SJSA1 (cell line): ENCODE measurements at regions not wholly inside any gene's neighbourhood (a gene's known extent, or its start where the extent isn't known, plus 50 kb on each side); places are given as distances from the start of the nearest gene placed in this dataset.

Experiments
- DNase-seq, 2 experiments: peaks; one replicate each; pipeline ENCODE4 v3.0.0-alpha.2; 2015 to 2020; ENCODE audit warnings: low spot score in 2 of 2, low read depth in 1 of 2
- H3K27ac ChIP-seq: fragments of 250-450 bp; sonication (Bioruptor Pico); 2 replicates; pipeline ENCODE4 v1.5.1; 2020; ENCODE audit warnings: mild to moderate bottlenecking, moderate library complexity
- H3K27me3 ChIP-seq: fragments of 250-450 bp; sonication (Bioruptor Pico); replicated peaks from 2 replicates; pipeline ENCODE4 v1.5.1; 2020; ENCODE audit warnings: mild to moderate bottlenecking, moderate library complexity
- H3K36me3 ChIP-seq: fragments of 250-450 bp; sonication (Bioruptor Pico); 2 replicates; pipeline ENCODE4 v1.5.1; 2020; ENCODE audit warnings: mild to moderate bottlenecking
- H3K4me1 ChIP-seq: fragments of 250-450 bp; sonication (Bioruptor Pico); replicated peaks from 2 replicates; pipeline ENCODE4 v1.6.1; 2021; ENCODE audit warnings: mild to moderate bottlenecking
- H3K4me3 ChIP-seq: fragments of 250-450 bp; sonication (Bioruptor Pico); 2 replicates; pipeline ENCODE4 v1.5.1; 2020; ENCODE audit warnings: mild to moderate bottlenecking
- H3K9me3 ChIP-seq: fragments of 250-450 bp; sonication (Bioruptor Pico); replicated peaks from 2 replicates; pipeline ENCODE4 v1.5.1; 2020; ENCODE audit warnings: mild to moderate bottlenecking

DNA sequence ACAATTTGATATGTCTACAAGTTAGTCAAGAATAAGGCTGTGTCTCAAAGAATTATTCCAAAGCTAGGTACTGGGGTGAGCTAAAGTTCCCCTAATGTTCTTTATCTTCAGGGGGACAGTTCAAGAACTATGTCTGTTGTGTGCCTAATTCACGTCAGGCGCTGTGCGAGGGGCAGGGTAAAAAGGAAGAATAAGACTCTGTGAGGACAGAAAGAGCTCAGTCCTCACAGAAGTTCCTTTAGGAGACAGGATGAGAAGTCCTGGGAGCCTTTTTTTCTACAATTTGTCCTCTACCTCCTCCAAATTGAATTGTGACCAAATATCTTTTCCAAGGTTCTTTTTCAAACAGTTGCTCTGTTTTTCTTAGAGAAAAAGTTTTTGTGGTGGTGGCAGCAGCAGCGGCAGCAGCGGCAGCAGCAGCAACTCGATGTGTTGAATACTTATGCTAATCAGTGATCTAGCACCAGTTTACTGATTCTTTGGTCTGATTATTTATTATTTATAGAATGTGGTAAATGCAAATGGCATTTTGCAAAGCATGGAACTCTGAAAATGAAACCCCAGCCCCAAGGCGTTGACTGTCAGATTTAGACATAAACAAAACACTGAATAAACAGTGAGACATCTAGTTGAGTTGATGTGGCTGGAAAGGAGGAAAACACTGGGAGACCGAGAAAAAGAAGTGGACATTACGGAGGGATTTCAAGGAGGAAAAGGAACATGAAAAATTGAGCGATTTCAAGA, 88.6 kb downstream of the GTPBP8 start:
- peak overlapping the region; percentile 23 for H3K4me3 ChIP-seq
- DNase-seq = peak in 1 of 2 experiments; percentile 42
- H3K27ac ChIP-seq = peak overlapping the region; percentile 35; the same call in 1 of the 2 replicates

DNA sequence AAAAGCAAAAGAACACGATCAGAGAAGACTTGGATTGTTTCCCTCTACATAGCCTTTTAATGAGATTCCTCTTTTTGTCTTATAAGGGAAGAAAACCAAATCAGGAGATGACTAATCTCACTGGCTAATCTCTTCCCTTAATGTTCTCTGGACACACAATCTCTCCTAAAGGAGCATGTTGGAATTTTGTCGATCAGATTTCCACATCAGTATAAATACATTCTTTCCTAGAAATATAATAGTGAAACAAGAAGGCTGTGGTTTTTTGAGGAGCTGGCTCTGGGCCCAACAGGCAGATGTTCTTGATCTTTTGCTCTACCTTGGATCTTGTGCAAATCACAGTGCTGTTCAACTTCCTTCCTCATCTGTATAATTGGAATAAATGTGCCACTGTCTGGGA, 94.0 kb downstream of the GTPBP8 start:
- Histone ChIP-seq H3K4me1 (peaks cover 12% of the 10 kb centered on the region), H3K4me3 (no peak overlapping the region), H3K9me3 (no peaks in the 10 kb centered on the region), H3K27me3 (no peaks in the 10 kb centered on the region), H3K36me3 (no peaks in the 10 kb centered on the region), H3K27ac (peak overlapping the region; percentile 21; the same call in 1 of the 2 replicates)
- DNase-seq = peak in 1 of 2 experiments; percentile 26

More for the DNA sequence above, 88.6 kb downstream of the GTPBP8 start:
- H3K27me3 ChIP-seq = no peaks in the 10 kb centered on the region
- H3K9me3 ChIP-seq = no peaks in the 10 kb centered on the region
- no peaks in the 10 kb centered on the region for H3K36me3 ChIP-seq
- H3K4me1 ChIP-seq = peaks cover 13% of the 10 kb centered on the region

DNA sequence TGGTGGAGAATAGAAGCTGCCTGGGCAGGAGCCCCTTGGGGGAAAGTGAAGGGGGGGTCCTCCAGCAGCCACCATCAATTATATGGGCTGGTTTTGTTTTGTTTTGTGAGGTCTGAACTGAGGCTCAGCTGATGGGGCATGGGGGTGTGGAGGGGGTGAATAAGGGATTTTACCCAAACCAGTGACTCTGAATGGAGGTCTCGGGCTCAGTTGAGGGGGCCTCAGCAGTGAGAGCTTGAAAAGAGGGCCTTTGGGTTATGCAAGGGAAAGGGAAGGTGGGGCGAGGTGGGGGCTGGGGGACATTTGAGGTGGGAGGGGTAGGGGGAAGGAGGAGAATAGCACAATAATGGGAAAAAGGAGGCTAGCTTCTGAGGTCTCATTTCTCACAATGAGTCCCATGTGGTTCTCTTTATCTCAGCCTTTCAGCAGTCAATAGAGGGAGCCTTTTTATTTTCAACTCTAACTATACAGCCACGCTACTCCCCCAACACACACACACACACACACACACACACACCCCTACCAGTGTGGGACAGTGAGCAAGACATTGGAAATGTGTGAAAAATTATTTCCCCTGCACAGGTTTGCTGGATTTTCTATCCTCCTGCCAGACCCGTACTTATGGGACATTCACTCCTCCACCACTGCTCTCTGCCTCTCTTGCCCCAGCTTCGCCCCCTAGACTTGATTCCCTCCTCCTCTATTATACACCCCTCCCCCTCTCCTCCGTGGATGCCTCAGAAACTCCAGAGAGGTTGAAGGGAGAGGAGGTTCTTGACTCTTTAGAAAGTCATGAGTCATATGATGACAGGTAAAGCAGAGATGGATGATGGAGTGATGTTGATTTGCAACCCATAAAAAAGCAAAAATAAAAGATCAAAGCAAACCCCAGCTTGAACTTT, 96.0 kb downstream of the GTPBP8 start:
- no peaks in the 10 kb centered on the region for H3K27me3 ChIP-seq
- no peaks in the 10 kb centered on the region for H3K9me3 ChIP-seq
- DNase-seq = no peak
- no peak overlapping the region for H3K4me3 ChIP-seq
- no peak overlapping the region for H3K27ac ChIP-seq
- peaks cover 9% of the 10 kb centered on the region for H3K4me1 ChIP-seq
- H3K36me3 ChIP-seq = no peaks in the 10 kb centered on the region

DNA sequence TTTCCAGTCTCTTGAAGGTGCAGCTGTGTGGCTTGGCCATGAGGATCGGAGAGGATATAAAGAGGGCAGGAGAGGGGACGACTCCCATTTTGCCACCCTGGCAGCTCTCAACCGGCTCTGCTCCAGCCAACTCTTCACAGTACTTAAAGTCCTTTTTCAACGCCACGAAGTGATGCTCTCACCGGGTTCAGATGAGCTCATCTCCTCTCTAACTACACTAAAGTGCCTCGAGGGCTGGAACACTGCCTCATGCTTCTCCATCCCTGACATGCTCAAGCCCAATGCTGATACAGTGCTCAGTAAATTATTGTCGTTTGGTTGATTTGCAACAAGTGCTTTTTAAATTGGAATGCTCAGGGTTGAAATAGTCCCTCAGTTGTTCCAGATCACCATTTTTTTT, 97.8 kb downstream of the GTPBP8 start:
- H3K4me3 ChIP-seq = no peak overlapping the region
- H3K9me3 ChIP-seq = no peaks in the 10 kb centered on the region
- no peak for DNase-seq
- no peak overlapping the region for H3K27ac ChIP-seq
- H3K4me1 ChIP-seq = peaks cover 9% of the 10 kb centered on the region
- no peaks in the 10 kb centered on the region for H3K36me3 ChIP-seq
- H3K27me3 ChIP-seq = no peaks in the 10 kb centered on the region

DNA sequence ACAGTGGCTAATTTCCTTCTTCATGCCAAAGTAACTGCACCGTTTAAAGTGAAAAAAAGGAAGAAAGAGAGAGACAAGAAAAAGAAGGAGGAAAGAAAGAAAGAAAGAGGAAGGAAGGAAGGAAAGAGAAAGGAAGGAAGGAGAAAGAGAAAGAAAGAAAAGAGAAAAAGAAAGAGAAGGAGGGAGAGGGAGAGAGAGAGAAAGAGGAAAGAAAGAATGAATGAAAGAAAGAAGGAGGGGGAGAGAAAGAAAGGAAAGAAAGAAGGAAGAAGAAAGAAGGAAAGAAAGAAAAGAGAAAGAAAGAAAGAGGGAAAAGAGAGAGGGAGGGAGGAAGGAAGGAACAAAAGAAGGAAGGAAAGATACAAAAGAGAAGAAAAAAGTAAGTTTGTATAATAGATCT, 100.6 kb downstream of the GTPBP8 start:
- H3K27me3 ChIP-seq = no peaks in the 10 kb centered on the region
- no peaks in the 10 kb centered on the region for H3K9me3 ChIP-seq
- DNase-seq = no peak
- H3K4me3 ChIP-seq = no peak overlapping the region
- peaks cover 7% of the 10 kb centered on the region for H3K4me1 ChIP-seq
- no peak overlapping the region for H3K27ac ChIP-seq
- H3K36me3 ChIP-seq = no peaks in the 10 kb centered on the region

DNA sequence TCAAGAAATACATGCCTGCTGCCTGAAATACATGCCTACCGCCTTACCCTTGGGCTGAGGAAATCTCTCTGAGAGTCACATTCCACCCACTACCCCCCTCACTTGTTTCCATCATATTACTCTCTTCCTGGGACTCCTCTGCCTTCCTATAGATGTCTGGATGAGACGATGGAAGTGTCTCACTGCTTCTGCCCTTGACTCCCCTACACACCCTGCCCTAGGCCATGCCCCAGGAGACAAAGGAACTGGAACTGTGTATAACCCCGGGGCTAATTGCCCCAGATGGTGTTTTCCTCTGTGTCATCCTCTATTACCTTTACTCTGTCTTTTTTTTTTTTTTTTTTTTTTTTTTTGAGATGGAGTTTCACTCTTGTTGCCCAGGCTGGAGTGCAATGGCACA, 102.0 kb downstream of the GTPBP8 start:
- DNase-seq = no peak
- peaks cover 20% of the 10 kb centered on the region for H3K4me1 ChIP-seq
- no peaks in the 10 kb centered on the region for H3K9me3 ChIP-seq
- no peaks in the 10 kb centered on the region for H3K27me3 ChIP-seq
- H3K27ac ChIP-seq = no peak overlapping the region
- no peaks in the 10 kb centered on the region for H3K36me3 ChIP-seq
- H3K4me3 ChIP-seq = no peak overlapping the region

DNA sequence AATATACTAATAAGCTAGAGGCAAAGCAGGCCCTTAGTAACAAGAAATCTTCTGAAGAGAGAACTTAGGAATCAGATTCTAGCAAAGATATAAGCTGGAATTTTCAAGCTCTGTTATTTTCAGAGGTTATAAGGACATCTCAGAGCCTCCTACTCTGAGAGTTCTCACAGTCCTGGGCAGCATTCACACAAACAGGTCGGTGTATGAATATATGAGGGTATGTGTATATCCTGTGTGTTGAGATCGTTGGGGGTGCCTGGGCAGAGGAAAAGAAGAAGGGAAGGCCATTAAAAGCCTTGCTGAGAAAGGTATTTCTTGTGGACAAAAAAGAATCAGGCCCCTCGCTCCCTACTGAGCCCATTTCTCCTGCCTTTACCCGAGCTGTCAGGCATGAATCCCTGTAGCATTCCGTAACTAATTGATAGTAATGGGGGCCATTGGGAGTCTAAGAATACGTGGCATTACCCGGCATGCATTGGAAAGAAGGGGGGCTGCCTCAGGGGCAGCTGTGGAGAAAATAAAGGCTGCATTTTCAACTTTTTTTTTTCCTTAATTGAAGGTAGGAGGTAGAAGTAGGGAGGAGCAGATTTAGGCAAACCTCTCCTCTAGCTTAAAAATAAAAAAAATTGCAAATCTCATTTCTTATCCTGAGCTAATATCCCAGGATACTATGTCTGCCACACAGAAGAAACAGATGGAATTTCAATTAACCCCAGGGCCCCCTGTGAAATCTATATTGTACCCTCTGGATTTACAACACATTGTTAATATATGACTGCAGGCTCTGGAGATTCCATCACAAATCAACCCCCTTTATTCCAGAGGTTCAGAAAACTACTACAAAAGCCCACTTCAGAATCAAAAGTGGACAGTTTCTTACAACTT, 103.8 kb downstream of the GTPBP8 start:
- DNase-seq = no peak
- H3K27me3 ChIP-seq = no peaks in the 10 kb centered on the region
- no peak overlapping the region for H3K4me3 ChIP-seq
- no peak overlapping the region for H3K27ac ChIP-seq
- H3K36me3 ChIP-seq = no peaks in the 10 kb centered on the region
- H3K9me3 ChIP-seq = no peaks in the 10 kb centered on the region; the same call in 1 of the 2 replicates
- peaks cover 35% of the 10 kb centered on the region for H3K4me1 ChIP-seq

DNA sequence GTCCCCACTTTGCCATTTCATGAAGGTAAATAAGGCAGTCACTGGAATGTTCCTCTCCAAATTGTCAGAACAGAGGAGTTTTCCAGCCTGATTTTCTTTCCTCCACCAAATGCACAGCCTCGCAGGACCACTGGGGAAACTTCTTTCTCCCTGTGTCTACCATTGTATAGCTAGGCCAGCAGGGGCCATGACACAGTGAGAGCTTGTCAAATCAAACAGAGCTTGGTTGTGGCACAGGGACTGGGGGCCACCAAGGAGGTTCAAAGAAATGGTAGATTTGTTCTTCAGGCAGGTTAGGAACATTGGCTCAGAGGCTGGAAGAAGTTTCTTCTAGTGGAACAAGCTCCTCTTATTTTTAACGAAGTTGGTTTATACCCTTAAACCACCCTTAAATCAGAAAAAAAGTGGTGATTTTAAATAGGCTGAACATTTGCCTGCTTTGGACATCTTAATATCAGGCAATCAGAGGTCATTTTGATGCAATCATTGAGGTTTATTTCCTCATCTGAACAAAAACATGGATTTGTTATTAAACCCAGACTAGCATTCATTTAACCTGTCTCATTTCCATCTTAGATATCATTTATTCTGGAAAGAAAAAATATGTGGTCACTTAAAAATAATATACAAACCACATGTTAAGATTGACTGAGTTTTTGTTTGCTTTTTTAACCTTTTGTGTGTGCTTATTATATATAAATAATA, 105.6 kb downstream of the GTPBP8 start:
- Histone ChIP-seq H3K27ac (no peak overlapping the region), H3K27me3 (no peaks in the 10 kb centered on the region), H3K36me3 (no peaks in the 10 kb centered on the region), H3K9me3 (no peaks in the 10 kb centered on the region; the same call in 1 of the 2 replicates), H3K4me3 (no peak overlapping the region), H3K4me1 (peaks cover 35% of the 10 kb centered on the region)
- DNase-seq = peak in 1 of 2 experiments; percentile 2

DNA sequence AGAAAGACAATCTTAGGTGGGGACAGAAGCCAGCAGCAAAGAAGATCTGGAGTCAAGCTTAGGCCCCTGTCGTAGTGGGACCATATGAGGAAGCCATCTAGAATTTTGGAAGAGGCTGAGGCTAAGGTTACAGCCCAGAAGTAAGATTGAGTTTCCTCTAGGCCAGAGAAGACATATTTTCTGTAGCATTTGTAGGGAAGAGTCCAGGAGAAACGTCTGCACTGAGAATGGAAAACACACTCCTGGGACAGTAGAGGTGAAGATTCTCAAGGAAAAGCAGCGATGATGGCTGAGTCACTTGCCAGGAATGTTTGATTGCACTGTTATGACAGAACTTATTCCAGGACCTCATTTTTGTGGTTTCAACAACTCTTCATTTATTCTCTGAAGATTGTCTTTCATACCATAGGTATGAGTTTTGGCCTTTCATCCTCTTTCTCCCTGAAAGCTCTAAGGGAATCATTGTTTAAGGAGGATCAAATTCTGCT, 107.2 kb downstream of the GTPBP8 start:
- H3K9me3 ChIP-seq = no peaks in the 10 kb centered on the region; the same call in 1 of the 2 replicates
- peak overlapping the region; percentile 96 for H3K27ac ChIP-seq
- DNase-seq = peak; percentile 78 to 88
- no peaks in the 10 kb centered on the region for H3K27me3 ChIP-seq
- H3K4me1 ChIP-seq = peaks cover 35% of the 10 kb centered on the region
- no peak overlapping the region for H3K4me3 ChIP-seq
- H3K36me3 ChIP-seq = no peaks in the 10 kb centered on the region

DNA sequence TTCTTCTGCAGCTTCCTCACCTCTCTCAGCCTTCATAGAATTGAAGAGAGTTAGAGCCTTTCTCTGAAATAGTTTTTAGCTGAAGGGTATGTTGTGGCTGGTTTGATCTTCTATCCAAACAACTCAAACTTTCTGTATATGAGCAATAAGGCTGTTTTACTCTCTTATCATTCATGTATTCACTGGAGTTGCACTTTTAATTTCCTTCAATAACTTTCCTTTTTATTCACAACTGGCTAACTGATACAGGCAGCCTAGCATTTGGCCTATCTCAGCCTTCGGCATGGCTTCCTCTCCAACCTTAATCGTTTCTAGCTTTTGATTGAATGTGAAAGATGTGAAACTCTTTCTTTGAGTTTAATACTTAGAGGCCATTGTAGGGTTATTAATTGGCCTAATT, 109.3 kb downstream of the GTPBP8 start:
- no peak overlapping the region for H3K4me3 ChIP-seq
- H3K27ac ChIP-seq = no peak overlapping the region
- DNase-seq = no peak
- H3K4me1 ChIP-seq = peaks cover 35% of the 10 kb centered on the region
- H3K36me3 ChIP-seq = no peaks in the 10 kb centered on the region
- no peaks in the 10 kb centered on the region; the same call in 1 of the 2 replicates for H3K9me3 ChIP-seq
- H3K27me3 ChIP-seq = no peaks in the 10 kb centered on the region

DNA sequence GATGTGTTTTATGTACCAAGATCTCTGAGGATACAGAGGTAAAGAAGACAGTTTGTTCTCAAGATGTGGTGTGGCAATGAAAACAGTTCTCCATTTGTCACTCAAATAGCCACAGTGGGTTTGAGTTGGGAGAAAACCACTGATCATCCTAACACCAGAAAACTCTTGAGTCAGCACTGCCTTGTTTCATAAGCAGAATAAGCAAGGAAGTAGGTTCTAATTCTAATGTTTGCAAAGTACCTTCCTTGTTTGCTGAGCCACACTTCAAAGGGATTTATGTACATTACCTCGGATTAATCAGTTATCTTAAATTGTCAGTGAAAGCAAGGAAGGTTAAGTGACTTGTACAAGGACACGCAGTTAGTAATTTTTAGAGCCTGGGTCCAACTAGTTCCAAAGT, 107.8 kb upstream of the BOC start:
- Histone ChIP-seq H3K27ac (no peak overlapping the region), H3K27me3 (no peaks in the 10 kb centered on the region), H3K4me3 (no peak overlapping the region), H3K9me3 (no peaks in the 10 kb centered on the region; the same call in 1 of the 2 replicates), H3K36me3 (no peaks in the 10 kb centered on the region), H3K4me1 (peaks cover 6% of the 10 kb centered on the region)
- no peak for DNase-seq

DNA sequence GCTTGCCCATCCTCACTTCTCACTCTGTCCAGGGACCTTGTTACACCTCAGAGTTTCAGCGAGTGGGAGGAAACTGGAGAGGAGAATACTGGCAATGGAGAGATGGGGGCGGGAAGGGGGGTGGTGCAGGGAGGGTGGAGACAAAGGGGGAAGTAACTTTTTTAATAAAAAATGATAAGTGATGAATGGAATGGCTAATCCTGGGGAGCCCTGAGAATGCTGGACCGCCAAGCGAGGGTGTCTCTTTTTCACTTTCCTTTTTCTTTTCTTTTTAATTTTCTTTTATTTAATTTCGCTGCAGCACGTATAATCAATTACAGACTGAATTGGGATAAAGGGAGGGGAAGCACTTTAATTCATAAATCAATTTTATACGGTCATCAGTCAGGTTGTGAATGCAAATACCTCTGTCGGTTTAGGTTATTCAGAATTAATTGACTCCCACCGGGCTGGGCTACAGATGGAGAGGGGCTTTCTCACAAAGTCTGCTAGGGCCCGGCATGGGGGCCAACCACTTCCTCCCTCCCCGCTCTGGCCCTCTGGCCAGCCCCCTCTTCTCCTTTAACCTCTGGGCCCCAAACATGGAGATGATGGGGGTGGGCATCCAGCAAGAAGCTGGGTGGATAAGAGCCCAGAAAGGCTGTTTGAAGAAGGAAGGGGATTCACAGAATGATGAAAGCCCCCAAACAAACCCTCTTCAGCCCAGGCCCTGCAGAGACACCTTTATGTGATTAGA, 106.8 kb upstream of the BOC start:
- no peak for DNase-seq
- Histone ChIP-seq H3K4me1 (no peaks in the 10 kb centered on the region), H3K27ac (no peak overlapping the region), H3K27me3 (no peaks in the 10 kb centered on the region), H3K36me3 (no peaks in the 10 kb centered on the region), H3K9me3 (no peaks in the 10 kb centered on the region; the same call in 1 of the 2 replicates), H3K4me3 (no peak overlapping the region)
